Lower leg skin (tissue), 3 donors: ENCODE measurements at regions not wholly inside any gene's neighbourhood (a gene's known extent, or its start where the extent isn't known, plus 50 kb on each side); places are given as distances from the start of the nearest gene placed in this dataset.
"Not testable (repeated sequence)": the region's sequence is repeated elsewhere in the genome, so short reads cannot be mapped to it uniquely, and the experiment has no call there.

Source experiments
- CTCF ChIP-seq, 3 donors: fragments of 450-650 bp; IDR thresholded peaks; one replicate each; pipeline ENCODE4 v1.5.1; 2016; ENCODE audit warnings: antibody characterized with exemption in 3 of 3, mild to moderate bottlenecking in 3 of 3, moderate library complexity in 2 of 3
- POLR2A ChIP-seq, 2 donors: fragments of 450-650 bp; IDR thresholded peaks; one replicate each; pipeline ENCODE4 v1.6.1; 2016 to 2017; ENCODE audit warnings: antibody characterized with exemption in 2 of 2, mild to moderate bottlenecking in 1 of 2, moderate library complexity in 1 of 2

DNA sequence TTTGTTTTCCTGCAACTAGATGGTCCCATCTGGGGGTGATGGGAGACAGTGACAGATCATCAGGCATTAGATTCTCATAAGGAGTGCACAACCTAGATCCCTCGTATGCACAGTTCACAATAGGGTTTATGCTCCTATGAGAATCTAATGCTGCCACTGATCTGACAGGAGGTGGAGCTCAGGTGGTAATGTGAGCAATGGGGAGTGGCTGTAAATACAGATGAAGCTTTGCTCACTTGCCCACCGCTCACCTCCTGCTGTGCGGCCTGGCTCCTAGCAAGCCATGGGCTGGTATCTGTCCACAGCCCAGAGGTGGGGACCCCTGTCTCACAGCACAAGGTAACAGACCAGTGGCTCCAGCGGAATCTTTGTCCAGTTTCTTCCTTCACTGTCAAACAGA lies 284.4 kb upstream of the AUTS2 start:
- not testable (repeated sequence) for TF ChIP-seq CTCF, POLR2A (IDR thresholded peaks at IDR 0.05)
